ENCODE measurements at regions not wholly inside any gene's neighbourhood (a gene's known extent, or its start where the extent isn't known, plus 50 kb on each side); places are given as distances from the start of the nearest gene placed in this dataset.

- DNase-seq (ENCODE audit: extremely low read depth, insufficient read length) = no peak
- Histone ChIP-seq H3K27me3 (replicated peaks; ENCODE audit: control insufficient read depth, insufficient read depth, low read length) (no peaks in the 10 kb centered on the region), H3K36me3 (ENCODE audit: control insufficient read depth, insufficient read depth, low read length) (no peaks in the 10 kb centered on the region), H3K4me3 (replicated peaks; ENCODE audit: low read depth, low read length) (no peak overlapping the region)
- TF ChIP-seq CTCF (IDR thresholded peaks at IDR 0.05; ENCODE audit: insufficient read depth, low read length, poor library complexity, severe bottlenecking) = no peak
Measured at GRCh38 chr21:41578716-41579115, 70.8 kb upstream of the TMPRSS2 start.

- DNase-seq (ENCODE audit: extremely low read depth, insufficient read length) = no peak
- Histone ChIP-seq H3K27me3 (replicated peaks; ENCODE audit: control insufficient read depth, insufficient read depth, low read length) (no peaks in the 10 kb centered on the region), H3K4me3 (replicated peaks; ENCODE audit: low read depth, low read length) (no peak overlapping the region), H3K36me3 (ENCODE audit: control insufficient read depth, insufficient read depth, low read length) (no peaks in the 10 kb centered on the region)
- TF ChIP-seq CTCF (IDR thresholded peaks at IDR 0.05; ENCODE audit: insufficient read depth, low read length, poor library complexity, severe bottlenecking) = no peak
Measured at GRCh38 chr21:41578083-41578482, 70.1 kb upstream of the TMPRSS2 start.

GRCh38 chr21:41576013-41576615 lies 68.2 kb upstream of the TMPRSS2 start:
- H3K36me3 ChIP-seq (ENCODE audit: control insufficient read depth, insufficient read depth, low read length) = no peaks in the 10 kb centered on the region
- DNase-seq (ENCODE audit: extremely low read depth, insufficient read length) = no peak
- H3K4me3 ChIP-seq (replicated peaks; ENCODE audit: low read depth, low read length) = no peak overlapping the region
- no peak for TF ChIP-seq CTCF (IDR thresholded peaks at IDR 0.05; ENCODE audit: insufficient read depth, low read length, poor library complexity, severe bottlenecking)
- H3K27me3 ChIP-seq (replicated peaks; ENCODE audit: control insufficient read depth, insufficient read depth, low read length) = no peaks in the 10 kb centered on the region

- Histone ChIP-seq H3K27me3 (replicated peaks; ENCODE audit: control insufficient read depth, insufficient read depth, low read length) (no peaks in the 10 kb centered on the region), H3K4me3 (replicated peaks; ENCODE audit: low read depth, low read length) (no peak overlapping the region), H3K36me3 (ENCODE audit: control insufficient read depth, insufficient read depth, low read length) (no peaks in the 10 kb centered on the region)
- no peak for TF ChIP-seq CTCF (IDR thresholded peaks at IDR 0.05; ENCODE audit: insufficient read depth, low read length, poor library complexity, severe bottlenecking)
- no peak for DNase-seq (ENCODE audit: extremely low read depth, insufficient read length)
Measured at GRCh38 chr21:41573902-41574690, 66.1 kb upstream of the TMPRSS2 start.

GRCh38 chr21:41571938-41572510 lies 64.1 kb upstream of the TMPRSS2 start:
- DNase-seq (ENCODE audit: extremely low read depth, insufficient read length) = no peak
- H3K27me3 ChIP-seq (replicated peaks; ENCODE audit: control insufficient read depth, insufficient read depth, low read length) = no peaks in the 10 kb centered on the region; the same call in 1 of the 2 replicates
- H3K4me3 ChIP-seq (replicated peaks; ENCODE audit: low read depth, low read length) = no peak overlapping the region
- no peaks in the 10 kb centered on the region for H3K36me3 ChIP-seq (ENCODE audit: control insufficient read depth, insufficient read depth, low read length)
- TF ChIP-seq CTCF (IDR thresholded peaks at IDR 0.05; ENCODE audit: insufficient read depth, low read length, poor library complexity, severe bottlenecking) = no peak
